WTC11 (cell line): ENCODE measurements at regions not wholly inside any gene's neighbourhood (a gene's known extent, or its start where the extent isn't known, plus 50 kb on each side); places are given as distances from the start of the nearest gene placed in this dataset.

Experiments used
- ATAC-seq: fragments of 200-7000 bp; cut with Tn5 transposase; 2 replicates; pipeline ENCODE4 v1.10.0; 2021; ENCODE audit warnings: mild to moderate bottlenecking, moderate library complexity
- CTCF ChIA-PET: fragments of 300-600 bp; sonication (Branson Sonifier 250); formaldehyde crosslinking; loops from one replicate; lab custom pipeline; 2021; ENCODE audit warnings: antibody characterized with exemption; lab: Charles Lee
- POLR2A ChIA-PET: fragments of 350-600 bp; sonication (Branson Sonifier 250); formaldehyde crosslinking; loops from one replicate; lab custom pipeline; 2021; ENCODE audit warnings: antibody characterized with exemption; lab: Charles Lee
- DNase-seq: peaks from one replicate; pipeline ENCODE4 v3.0.0; 2021; ENCODE audit warnings: low spot score
- H3K27ac Mint-ChIP-seq: 2 replicates; pipeline ENCODE4 v1.8.0; 2021; ENCODE audit warnings: mixed read lengths
- H3K27me3 Mint-ChIP-seq: 2 replicates; pipeline ENCODE4 v1.8.0; 2021; ENCODE audit warnings: low read depth, mild to moderate bottlenecking, moderate library complexity, mixed read lengths
- H3K36me3 Mint-ChIP-seq: 2 replicates; pipeline ENCODE4 v1.8.0; 2021; ENCODE audit warnings: mixed read lengths
- H3K4me1 Mint-ChIP-seq: 2 replicates; pipeline ENCODE4 v1.8.0; 2022; ENCODE audit warnings: mixed read lengths
- H3K4me3 Mint-ChIP-seq: 2 replicates; pipeline ENCODE4 v1.8.0; 2021; ENCODE audit warnings: mild to moderate bottlenecking, moderate library complexity, mixed read lengths
- H3K9me3 Mint-ChIP-seq: 2 replicates; pipeline ENCODE4 v1.8.0; 2021; ENCODE audit warnings: mixed read lengths
- ATF2 ChIP-seq: sonication (generic); formaldehyde crosslinking; IDR thresholded peaks from 2 replicates; pipeline ENCODE4 v1.8.1; 2022; ENCODE audit warnings: low read depth, missing genetic modification reagents, borderline replicate concordance
- CBFB ChIP-seq: sonication (generic); formaldehyde crosslinking; IDR thresholded peaks from 2 replicates; pipeline ENCODE4 v1.8.1; 2022; ENCODE audit warnings: mild to moderate bottlenecking, low read depth, missing genetic modification reagents
- CDX4 ChIP-seq: fragments of 250-450 bp; sonication (Bioruptor Pico); IDR thresholded peaks from 2 replicates; pipeline ENCODE4 v1.9.0; 2021; ENCODE audit warnings: moderate library complexity, mild to moderate bottlenecking, inconsistent platforms, borderline replicate concordance
- CREM ChIP-seq: sonication (generic); formaldehyde crosslinking; IDR thresholded peaks from 2 replicates; pipeline ENCODE4 v1.8.1; 2022; ENCODE audit warnings: mild to moderate bottlenecking, missing genetic modification reagents, moderate library complexity
- E2F5 ChIP-seq: sonication (generic); formaldehyde crosslinking; IDR thresholded peaks from 2 replicates; pipeline ENCODE4 v1.8.1; 2022; ENCODE audit warnings: mild to moderate bottlenecking, moderate library complexity, missing genetic modification reagents
- ETV6 ChIP-seq: sonication (generic); formaldehyde crosslinking; IDR thresholded peaks from 2 replicates; pipeline ENCODE4 v1.8.1; 2022; ENCODE audit warnings: mild to moderate bottlenecking, missing genetic modification reagents
- FOXJ3 ChIP-seq: sonication (generic); formaldehyde crosslinking; IDR thresholded peaks from 2 replicates; pipeline ENCODE4 v1.9.0; 2021; ENCODE audit warnings: missing genetic modification reagents, mild to moderate bottlenecking, borderline replicate concordance
- FOXP4 ChIP-seq: sonication (generic); formaldehyde crosslinking; IDR thresholded peaks from 2 replicates; pipeline ENCODE4 v1.8.0; 2022; ENCODE audit warnings: mild to moderate bottlenecking, missing genetic modification reagents
- GRHL2 ChIP-seq: fragments of 250-450 bp; sonication (Bioruptor Pico); IDR thresholded peaks from 2 replicates; pipeline ENCODE4 v1.8.0; 2022; ENCODE audit warnings: mild to moderate bottlenecking, moderate library complexity; ENCODE audit not compliant: insufficient replicate concordance, severe bottlenecking
- HMGXB4 ChIP-seq: sonication (generic); formaldehyde crosslinking; IDR thresholded peaks from 2 replicates; pipeline ENCODE4 v1.8.1; 2023; ENCODE audit warnings: mild to moderate bottlenecking, moderate library complexity, missing genetic modification reagents
- IRF1 ChIP-seq: sonication (generic); formaldehyde crosslinking; IDR thresholded peaks from 2 replicates; pipeline ENCODE4 v1.8.0; 2023; ENCODE audit warnings: missing genetic modification reagents
- JAZF1 ChIP-seq: fragments of 250-450 bp; sonication (Bioruptor Pico); IDR thresholded peaks from 2 replicates; pipeline ENCODE4 v1.9.0; 2021; ENCODE audit warnings: moderate library complexity, mild to moderate bottlenecking, inconsistent platforms
- KAT7 ChIP-seq: sonication (generic); formaldehyde crosslinking; IDR thresholded peaks from 2 replicates; pipeline ENCODE4 v1.8.1; 2023; ENCODE audit warnings: missing genetic modification reagents, mild to moderate bottlenecking, borderline replicate concordance
- MXD4 ChIP-seq: fragments of 250-450 bp; sonication (Bioruptor Pico); IDR thresholded peaks from 2 replicates; pipeline ENCODE4 v1.8.0; 2021; ENCODE audit warnings: mild to moderate bottlenecking, moderate library complexity, borderline replicate concordance
- NFYB ChIP-seq: sonication (generic); formaldehyde crosslinking; conservative IDR thresholded peaks from 2 replicates; pipeline ENCODE4 v1.8.0; 2022; ENCODE audit warnings: low read depth, missing genetic modification reagents
- NR2C2 ChIP-seq: sonication (generic); formaldehyde crosslinking; IDR thresholded peaks from 2 replicates; pipeline ENCODE4 v1.8.0; 2022; ENCODE audit warnings: mild to moderate bottlenecking, missing genetic modification reagents
- PREB ChIP-seq: sonication (generic); formaldehyde crosslinking; IDR thresholded peaks from 2 replicates; pipeline ENCODE4 v1.8.1; 2022; ENCODE audit warnings: mild to moderate bottlenecking, missing genetic modification reagents, moderate library complexity, borderline replicate concordance
- PRRX2 ChIP-seq: fragments of 250-450 bp; sonication (Bioruptor Pico); IDR thresholded peaks from 2 replicates; pipeline ENCODE4 v1.8.0; 2021; ENCODE audit warnings: mild to moderate bottlenecking
- TEAD1 ChIP-seq: sonication (generic); formaldehyde crosslinking; IDR thresholded peaks from 2 replicates; pipeline ENCODE4 v1.8.0; 2022; ENCODE audit warnings: mild to moderate bottlenecking, missing genetic modification reagents
- TP53 ChIP-seq: sonication (generic); formaldehyde crosslinking; IDR thresholded peaks from 2 replicates; pipeline ENCODE4 v1.8.1; 2023; ENCODE audit warnings: mild to moderate bottlenecking, missing genetic modification reagents
- USF2 ChIP-seq: sonication (generic); formaldehyde crosslinking; IDR thresholded peaks from 2 replicates; pipeline ENCODE4 v1.8.1; 2023; ENCODE audit warnings: mild to moderate bottlenecking, missing genetic modification reagents, moderate library complexity
- ZNF121 ChIP-seq: sonication (generic); formaldehyde crosslinking; IDR thresholded peaks from 2 replicates; pipeline ENCODE4 v1.8.0; 2023; ENCODE audit warnings: missing genetic modification reagents
- ZNF138 ChIP-seq: sonication (generic); formaldehyde crosslinking; conservative IDR thresholded peaks from 2 replicates; pipeline ENCODE4 v1.8.1; 2022; ENCODE audit warnings: mild to moderate bottlenecking, moderate library complexity, missing genetic modification reagents
- ZNF281 ChIP-seq: sonication (generic); formaldehyde crosslinking; IDR thresholded peaks from 2 replicates; pipeline ENCODE4 v1.8.0; 2023; ENCODE audit warnings: mild to moderate bottlenecking, missing genetic modification reagents
- ZNF423 ChIP-seq: fragments of 250-450 bp; sonication (Bioruptor Pico); IDR thresholded peaks from 2 replicates; pipeline ENCODE4 v2.1.2; 2022; ENCODE audit warnings: mild to moderate bottlenecking, moderate library complexity

GRCh38 chr15:87349181-87349580 lies 907.4 kb downstream of the NTRK3 start:
- TF ChIP-seq FOXJ3 (CRISPR knock-in tag): no peak
- TF ChIP-seq HMGXB4 (CRISPR knock-in tag): no peak
- no peak for TF ChIP-seq FOXP4 (CRISPR knock-in tag)
- no peak for TF ChIP-seq ZNF423 (CRISPR knock-in tag)
- TF ChIP-seq NR2C2 (CRISPR knock-in tag): no peak
- no peak for TF ChIP-seq PREB (CRISPR knock-in tag)
- TF ChIP-seq ZNF121 (CRISPR knock-in tag): no peak
- no peak for TF ChIP-seq KAT7 (CRISPR knock-in tag)
- TF ChIP-seq TEAD1 (CRISPR knock-in tag): no peak
- TF ChIP-seq CDX4 (CRISPR knock-in tag): no peak
- TF ChIP-seq ETV6: no peak
- TF ChIP-seq GRHL2: no peak
- no peak for TF ChIP-seq PRRX2 (CRISPR knock-in tag)
- TF ChIP-seq ZNF138 (CRISPR knock-in tag): no peak
- TF ChIP-seq E2F5: no peak
- no peak overlapping the region for H3K27ac Mint-ChIP-seq
- peaks cover 3% of the 10 kb centered on the region for H3K4me1 Mint-ChIP-seq
- no peaks in the 10 kb centered on the region for H3K27me3 Mint-ChIP-seq
- H3K9me3 Mint-ChIP-seq: peaks cover 11% of the 10 kb centered on the region; the same call in 1 of the 2 replicates
- POLR2A ChIA-PET: no interaction called here
- peak; percentile 28; the same call in 1 of the 2 replicates for ATAC-seq
- CTCF ChIA-PET: no interaction called here
- DNase-seq: no peak
- H3K4me3 Mint-ChIP-seq: no peak overlapping the region
- H3K36me3 Mint-ChIP-seq: no peaks in the 10 kb centered on the region

- no peak overlapping the region for H3K4me3 Mint-ChIP-seq
- H3K27ac Mint-ChIP-seq: no peak overlapping the region
- ATAC-seq (no peak), DNase-seq (no peak)
- H3K9me3 Mint-ChIP-seq: peaks cover 11% of the 10 kb centered on the region; the same call in 1 of the 2 replicates
- ChIA-PET POLR2A (no interaction called here), CTCF (no interaction called here)
- H3K27me3 Mint-ChIP-seq: no peaks in the 10 kb centered on the region
- H3K4me1 Mint-ChIP-seq: peaks cover 3% of the 10 kb centered on the region
- H3K36me3 Mint-ChIP-seq: no peaks in the 10 kb centered on the region
- TF ChIP-seq MXD4 (no peak), ZNF121 (CRISPR knock-in tag) (no peak), CREM (no peak), CBFB (no peak), IRF1 (CRISPR knock-in tag) (no peak), NFYB (CRISPR knock-in tag) (no peak), ATF2 (no peak), TP53 (CRISPR knock-in tag) (no peak), USF2 (CRISPR knock-in tag) (no peak), ZNF281 (CRISPR knock-in tag) (no peak), JAZF1 (CRISPR knock-in tag) (no peak)
Observed at GRCh38 chr15:87348746-87349145, 907.8 kb downstream of the NTRK3 start.
